ENCODE measurements at regions not wholly inside any gene's neighbourhood (a gene's known extent, or its start where the extent isn't known, plus 50 kb on each side); places are given as distances from the start of the nearest gene placed in this dataset.

DNA sequence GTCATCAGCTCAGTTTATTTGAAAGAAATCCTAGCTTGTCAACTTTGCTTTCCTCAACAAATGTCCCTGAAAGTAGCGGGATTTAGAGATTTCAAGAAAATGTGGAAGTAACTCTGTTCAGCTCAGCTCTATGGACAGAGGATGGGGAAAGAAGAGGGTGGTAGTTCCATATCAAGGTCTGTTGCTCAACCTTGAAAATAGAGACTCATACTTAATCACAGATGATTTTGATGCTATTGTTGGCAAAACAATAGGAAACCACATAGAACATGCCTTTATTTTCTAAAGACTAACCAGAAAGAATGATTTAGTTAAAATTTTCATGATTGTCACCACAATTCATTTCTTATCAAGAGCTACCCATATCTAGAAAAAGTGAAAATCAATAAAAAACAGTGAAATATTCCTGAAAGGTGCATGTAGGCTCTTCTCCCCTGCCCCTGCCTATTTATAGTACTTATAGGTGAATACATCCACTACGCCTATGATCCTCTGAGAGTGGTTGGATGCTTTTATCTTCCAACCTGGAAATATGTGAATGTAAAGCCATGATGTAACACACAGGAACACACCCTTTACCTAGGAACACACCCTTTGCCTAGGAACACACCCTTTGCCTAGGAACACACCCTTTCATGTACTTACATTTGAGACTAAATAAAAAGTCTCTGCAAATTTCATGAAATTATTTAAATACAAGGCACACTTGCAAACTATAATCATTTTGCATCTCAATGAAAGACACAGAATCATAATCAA lies 65.8 kb downstream of the ETAA1 start:
- no peak for DNase-seq

DNA sequence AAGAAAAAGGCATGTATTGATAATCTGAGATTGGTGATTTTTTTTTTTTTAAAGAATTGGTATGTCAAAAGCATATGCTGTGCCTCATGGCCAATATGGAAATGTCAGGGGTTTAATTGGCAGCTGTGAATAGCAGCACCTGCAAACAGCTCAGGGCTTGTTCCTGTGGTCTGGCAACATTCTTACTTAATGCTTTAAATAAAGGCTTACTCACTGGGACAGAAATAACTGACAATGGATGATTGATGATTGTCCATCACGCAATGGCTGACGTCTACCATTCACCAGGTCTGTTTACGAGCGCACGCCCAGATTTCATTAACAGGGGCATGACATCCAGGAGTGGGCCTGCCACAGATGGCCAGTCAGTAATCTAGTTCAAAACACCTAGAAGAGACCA lies 66.7 kb downstream of the ETAA1 start:
- DNase-seq: no peak

GRCh38 chr2:67465623-67466022 lies 68.5 kb downstream of the ETAA1 start:
- DNase-seq: no peak

- no peak for DNase-seq
Measured at GRCh38 chr2:67466734-67467133, 69.6 kb downstream of the ETAA1 start.

GRCh38 chr2:67471681-67472080 lies 74.5 kb downstream of the ETAA1 start:
- DNase-seq: no peak

DNA sequence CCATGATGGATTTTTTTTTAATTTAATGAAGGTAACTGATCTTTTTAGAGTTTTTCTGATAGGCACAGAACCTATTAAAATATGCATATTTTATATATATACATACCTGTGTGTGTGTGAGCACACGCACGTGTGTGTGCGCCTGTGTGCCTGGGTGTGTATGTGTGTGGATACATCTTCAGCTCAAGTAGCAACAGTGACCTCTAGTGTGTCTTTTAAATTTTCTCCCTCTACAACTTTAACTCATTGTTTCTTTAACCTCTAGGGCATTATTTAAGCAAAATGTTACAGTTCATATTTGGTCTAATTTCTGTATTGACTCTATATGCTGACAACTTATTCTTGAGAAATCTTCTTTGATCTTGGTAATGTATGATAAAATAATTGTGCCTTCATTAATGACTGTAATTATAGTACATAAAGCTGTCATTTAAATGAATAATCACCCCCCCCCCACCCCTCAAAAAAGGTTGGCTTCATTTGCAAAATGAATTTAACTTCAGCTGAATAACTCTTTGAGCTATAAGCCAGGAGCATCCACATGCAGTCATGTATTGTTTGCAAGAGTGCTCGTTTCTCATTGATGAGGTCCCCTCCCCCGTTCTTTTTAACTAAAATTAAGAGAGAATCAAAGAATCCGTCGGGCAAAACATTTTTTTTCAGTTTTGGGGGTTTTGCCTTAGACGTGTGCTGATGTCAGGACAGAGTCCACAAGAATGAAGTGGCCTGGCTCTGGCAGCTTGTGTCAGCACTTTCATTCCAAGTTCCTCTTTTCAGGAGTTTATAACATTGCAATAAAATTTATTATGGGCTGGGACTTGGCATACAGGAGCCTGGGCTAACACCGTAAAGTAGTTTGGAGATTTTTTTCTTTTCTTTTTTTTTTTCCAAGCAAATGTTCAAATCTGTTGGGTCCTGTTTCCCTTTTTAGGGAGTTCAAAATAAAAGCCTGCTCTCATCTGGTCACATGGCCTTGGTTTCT lies 80.0 kb downstream of the ETAA1 start:
- DNase-seq: no peak

DNA sequence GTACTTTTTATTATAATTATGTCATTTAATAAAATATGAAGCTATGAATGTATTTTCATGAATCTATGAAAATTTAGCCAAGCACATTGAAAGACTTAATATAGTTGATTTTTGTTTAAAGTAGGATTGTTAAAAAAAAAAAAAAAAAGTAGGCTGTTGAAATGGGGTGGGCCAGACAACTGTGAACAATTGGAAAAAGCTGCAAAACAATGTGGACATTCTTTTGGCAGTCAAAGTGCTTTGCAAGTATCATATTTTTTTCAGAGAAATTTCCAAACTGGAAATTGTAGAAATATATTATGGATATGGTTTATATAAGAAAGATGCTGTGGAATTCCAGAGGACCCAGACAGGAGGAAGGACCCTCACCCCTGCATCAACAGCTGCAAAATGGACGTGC lies 82.1 kb downstream of the ETAA1 start:
- no peak for DNase-seq

- no peak for DNase-seq
Measured at GRCh38 chr2:67485431-67485830, 88.3 kb downstream of the ETAA1 start.

- DNase-seq: no peak
Measured at GRCh38 chr2:67486041-67486796, 89.1 kb downstream of the ETAA1 start.

GRCh38 chr2:67487993-67488392 lies 90.9 kb downstream of the ETAA1 start:
- DNase-seq: no peak

- no peak for DNase-seq
Measured at GRCh38 chr2:67489396-67489795, 92.3 kb downstream of the ETAA1 start.

DNA sequence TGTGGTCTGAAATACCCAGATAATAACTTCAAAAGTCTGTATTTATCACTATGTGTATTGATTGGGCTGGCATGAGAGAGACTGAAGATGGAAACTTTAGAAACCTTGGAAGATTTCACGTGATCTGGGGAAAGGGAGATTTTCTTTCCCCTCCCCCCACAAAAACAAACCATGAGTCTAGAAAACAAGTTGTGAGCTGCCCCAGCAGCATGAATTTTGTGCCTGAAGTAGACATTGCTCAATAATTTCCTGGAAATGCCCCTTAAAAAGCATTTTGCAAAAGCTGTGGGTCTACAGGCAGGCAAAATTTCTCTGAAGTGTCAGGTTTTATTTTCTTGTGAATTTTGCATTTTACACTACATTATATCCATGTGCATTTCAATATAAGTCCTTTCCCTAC lies 101.8 kb downstream of the ETAA1 start:
- no peak for DNase-seq

DNA sequence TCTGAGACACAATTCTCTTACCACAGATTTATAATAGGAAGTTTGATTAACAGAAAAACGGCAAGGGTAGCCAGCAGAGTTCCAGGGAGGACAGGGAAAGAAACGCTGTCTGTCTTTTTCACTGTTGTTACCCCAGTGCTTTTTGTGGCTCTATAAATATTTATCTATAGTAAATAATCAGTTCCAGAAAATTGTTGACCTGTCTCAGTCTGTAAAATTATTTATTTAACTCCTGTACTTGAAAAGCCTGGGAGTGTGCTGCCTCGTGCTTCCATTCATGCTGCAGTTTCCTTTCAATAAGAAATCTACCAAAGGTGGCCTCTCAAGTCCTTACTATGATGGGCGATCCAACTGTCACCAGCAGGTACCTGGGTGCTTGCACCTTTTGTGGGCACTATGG lies 102.9 kb downstream of the ETAA1 start:
- DNase-seq: no peak

DNA sequence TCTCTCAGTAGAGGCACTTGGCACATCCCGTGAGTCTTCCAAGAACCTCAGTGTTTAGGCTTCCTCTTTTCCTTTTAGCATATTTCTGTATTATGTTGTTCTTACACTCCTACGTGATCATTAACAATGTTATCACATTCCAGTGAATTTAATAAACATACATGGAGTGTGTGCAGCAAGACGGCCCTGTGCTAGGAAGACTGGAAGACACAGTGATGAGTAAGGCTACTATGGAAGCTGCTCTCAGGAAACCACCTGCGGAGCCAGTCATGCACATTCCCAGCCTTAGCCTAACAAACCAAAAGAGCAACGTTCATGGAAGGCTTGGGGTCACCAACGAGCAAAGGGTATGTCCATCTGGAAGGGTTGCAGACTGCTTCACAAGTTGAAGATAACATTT lies 103.4 kb downstream of the ETAA1 start:
- no peak for DNase-seq

- DNase-seq: no peak
Measured at GRCh38 chr2:67502346-67503065, 105.4 kb downstream of the ETAA1 start.

GRCh38 chr2:67503066-67503795 lies 106.1 kb downstream of the ETAA1 start:
- DNase-seq: no peak

DNA sequence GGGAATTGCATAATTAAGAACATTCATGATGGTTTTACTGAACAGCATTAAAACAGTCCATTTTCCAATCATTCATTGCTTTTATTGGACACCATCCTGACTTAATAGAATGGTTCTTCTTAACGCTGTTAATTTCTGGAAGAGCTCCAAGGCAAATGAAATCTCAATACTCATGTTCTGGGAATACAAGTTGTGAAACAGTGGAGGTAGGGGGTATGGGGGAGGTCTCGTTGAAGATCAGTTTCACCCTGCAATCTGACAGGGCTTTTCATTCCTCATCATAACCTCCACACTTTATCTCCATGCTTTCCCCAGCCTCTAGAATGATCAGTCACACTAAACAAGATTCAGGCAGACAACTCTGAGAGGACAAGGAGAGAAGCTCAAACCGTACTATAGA lies 113.6 kb downstream of the ETAA1 start:
- DNase-seq: no peak

GRCh38 chr2:67514515-67514914 lies 117.4 kb downstream of the ETAA1 start:
- DNase-seq: no peak

DNA sequence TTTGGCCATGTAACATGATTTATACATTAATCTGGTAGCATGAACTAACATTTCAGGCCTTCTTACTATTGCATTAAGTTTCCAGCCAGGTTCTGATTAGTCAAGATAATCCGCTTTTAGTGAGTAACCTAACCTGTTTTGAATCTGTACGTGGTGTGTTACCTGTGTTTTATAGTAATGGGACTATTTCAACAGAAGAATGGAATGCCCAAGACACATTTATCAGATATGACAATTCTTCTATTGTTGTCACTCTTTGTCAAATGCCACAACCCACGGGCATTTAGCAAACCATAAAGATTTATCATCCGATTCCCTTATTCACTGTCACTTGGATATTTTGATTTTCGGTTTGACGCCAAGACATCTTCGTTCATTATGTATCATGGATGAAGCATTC lies 117.9 kb downstream of the ETAA1 start:
- DNase-seq: no peak

GRCh38 chr2:67515538-67515937 lies 118.4 kb downstream of the ETAA1 start:
- no peak for DNase-seq

- no peak for DNase-seq
Measured at GRCh38 chr2:67516362-67516761, 119.2 kb downstream of the ETAA1 start.

Data from inflammatory macrophage treated with lipopolysaccharide for 1 hour (primary cell).